HEK293 (cell line): ENCODE measurements at regions not wholly inside any gene's neighbourhood (a gene's known extent, or its start where the extent isn't known, plus 50 kb on each side); places are given as distances from the start of the nearest gene placed in this dataset.

Experiments
- ZNF24 ChIP-seq: fragments of 450-650 bp; formaldehyde crosslinking; IDR thresholded peaks from 2 replicates; pipeline ENCODE4 v1.5.1; 2016; ENCODE audit warnings: missing biosample characterization, missing genetic modification characterization
- ZNF501 ChIP-seq: fragments of 450-650 bp; formaldehyde crosslinking; IDR thresholded peaks from 2 replicates; pipeline ENCODE4 v1.5.1; 2016; ENCODE audit warnings: missing biosample characterization, missing genetic modification characterization
- ZNF76 ChIP-seq: fragments of 450-650 bp; formaldehyde crosslinking; IDR thresholded peaks from 2 replicates; pipeline ENCODE4; 2016; ENCODE audit warnings: low read depth, missing biosample characterization, missing genetic modification characterization, borderline replicate concordance

DNA sequence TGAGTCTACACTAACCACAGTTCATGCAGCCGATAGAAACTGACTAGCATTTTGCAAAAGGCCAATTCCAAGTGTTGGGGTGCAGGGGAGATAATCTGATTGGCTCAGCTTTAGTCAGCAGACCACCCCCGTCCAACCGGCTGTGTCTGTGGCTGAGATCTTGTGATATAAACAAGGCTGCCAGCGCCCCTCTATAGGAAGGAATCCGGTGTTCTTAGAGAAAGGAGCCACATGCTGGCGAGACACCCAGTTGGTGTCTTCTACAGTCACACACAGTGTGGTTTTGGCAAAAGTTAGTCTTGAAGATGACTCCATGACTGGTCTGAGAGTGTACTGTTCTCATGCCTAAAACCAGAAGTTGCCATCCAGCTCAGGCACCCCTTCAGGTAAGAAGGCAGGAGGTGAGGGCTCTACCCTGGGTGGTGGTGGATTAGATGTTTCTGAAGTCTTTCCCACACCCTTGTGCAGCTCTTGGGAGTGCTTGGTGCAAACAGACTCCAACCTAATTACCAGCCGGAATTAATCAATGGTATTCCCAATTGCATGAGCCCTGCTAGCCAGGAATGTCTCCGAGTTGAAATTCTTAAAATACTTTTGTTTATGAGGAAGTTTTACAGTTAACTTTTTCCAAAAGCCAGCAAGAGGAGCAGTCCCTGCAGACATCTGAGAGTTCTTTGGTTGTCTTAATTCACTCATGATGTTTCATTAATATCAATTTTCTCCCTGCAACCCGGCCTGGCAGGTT, 172.3 kb upstream of the IRX6 start:
- TF ChIP-seq ZNF501 (tag by site-specific recombination) (no peak), ZNF24 (tag by site-specific recombination) (no peak), ZNF76 (no peak)
